Cardiac fibroblast (primary cell): ENCODE measurements at regions not wholly inside any gene's neighbourhood (a gene's known extent, or its start where the extent isn't known, plus 50 kb on each side); places are given as distances from the start of the nearest gene placed in this dataset.

Experiments
- DNase-seq, 2 donors: peaks; one replicate each; pipeline versions ENCODE4 v3.0.0 to v3.0.0-alpha.2; 2010; ENCODE audit warnings: low read depth in 2 of 2
- H3K4me3 ChIP-seq, 2 donors: replicated peaks in 1 of 2; 1 replicate in 1 of 2; 2 replicates in 1 of 2; pipeline ENCODE4 v1.5.1; 2011; ENCODE audit warnings: low read depth in 2 of 2, low read length in 2 of 2, mild to moderate bottlenecking in 2 of 2, moderate library complexity in 1 of 2
- TF ChIP-seq, protein P1 (sequence below): IDR thresholded peaks from one replicate; pipeline ENCODE4 v1.5.1; 2011; ENCODE audit warnings: low read depth, mild to moderate bottlenecking, low read length, inconsistent platforms

DNA sequence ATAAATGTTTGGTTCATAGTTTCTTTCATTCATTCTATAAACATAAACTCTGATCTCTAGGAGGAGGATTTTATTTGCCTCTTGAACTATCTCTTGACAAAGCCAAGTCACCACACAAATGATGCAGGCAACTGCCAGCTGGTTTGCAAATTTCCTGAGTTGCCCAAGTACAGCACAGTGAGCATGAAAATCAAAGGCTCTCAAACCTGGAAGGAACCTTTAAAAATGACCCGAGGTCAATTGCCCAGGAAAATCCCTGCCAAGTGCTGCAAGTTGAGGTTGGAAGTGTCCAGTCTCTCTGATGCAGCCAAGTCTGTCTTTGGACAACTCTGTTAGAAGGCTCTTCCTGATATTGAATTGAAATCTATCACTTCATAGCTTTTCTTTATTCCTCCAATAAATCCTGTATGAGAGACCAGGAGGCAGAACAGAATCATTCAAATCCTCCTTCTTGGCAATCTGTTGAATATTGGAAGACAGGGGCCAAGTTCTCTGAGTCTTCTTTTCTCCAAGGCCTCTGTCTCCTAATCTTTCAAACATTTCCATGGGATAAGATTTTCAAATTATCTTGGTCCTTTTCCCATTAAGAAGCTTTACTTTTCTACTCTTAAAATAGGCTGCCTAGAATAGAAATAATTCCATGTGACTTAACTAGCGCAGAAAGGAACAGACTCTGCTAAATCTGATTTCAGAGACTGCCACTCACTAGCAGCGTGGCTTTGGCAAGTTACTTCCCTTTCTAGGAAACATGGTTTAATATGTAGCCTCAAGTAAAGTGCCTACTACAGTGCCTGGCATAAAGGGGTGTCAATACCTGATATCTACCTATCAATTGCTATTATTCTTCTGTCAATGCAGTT is 159.2 kb downstream of the SNX18 start:
- TF ChIP-seq, protein P1, sequence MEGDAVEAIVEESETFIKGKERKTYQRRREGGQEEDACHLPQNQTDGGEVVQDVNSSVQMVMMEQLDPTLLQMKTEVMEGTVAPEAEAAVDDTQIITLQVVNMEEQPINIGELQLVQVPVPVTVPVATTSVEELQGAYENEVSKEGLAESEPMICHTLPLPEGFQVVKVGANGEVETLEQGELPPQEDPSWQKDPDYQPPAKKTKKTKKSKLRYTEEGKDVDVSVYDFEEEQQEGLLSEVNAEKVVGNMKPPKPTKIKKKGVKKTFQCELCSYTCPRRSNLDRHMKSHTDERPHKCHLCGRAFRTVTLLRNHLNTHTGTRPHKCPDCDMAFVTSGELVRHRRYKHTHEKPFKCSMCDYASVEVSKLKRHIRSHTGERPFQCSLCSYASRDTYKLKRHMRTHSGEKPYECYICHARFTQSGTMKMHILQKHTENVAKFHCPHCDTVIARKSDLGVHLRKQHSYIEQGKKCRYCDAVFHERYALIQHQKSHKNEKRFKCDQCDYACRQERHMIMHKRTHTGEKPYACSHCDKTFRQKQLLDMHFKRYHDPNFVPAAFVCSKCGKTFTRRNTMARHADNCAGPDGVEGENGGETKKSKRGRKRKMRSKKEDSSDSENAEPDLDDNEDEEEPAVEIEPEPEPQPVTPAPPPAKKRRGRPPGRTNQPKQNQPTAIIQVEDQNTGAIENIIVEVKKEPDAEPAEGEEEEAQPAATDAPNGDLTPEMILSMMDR: no peak
- DNase-seq: peak in 1 of 2 donors; percentile 18
- no peak overlapping the region for H3K4me3 ChIP-seq

DNA sequence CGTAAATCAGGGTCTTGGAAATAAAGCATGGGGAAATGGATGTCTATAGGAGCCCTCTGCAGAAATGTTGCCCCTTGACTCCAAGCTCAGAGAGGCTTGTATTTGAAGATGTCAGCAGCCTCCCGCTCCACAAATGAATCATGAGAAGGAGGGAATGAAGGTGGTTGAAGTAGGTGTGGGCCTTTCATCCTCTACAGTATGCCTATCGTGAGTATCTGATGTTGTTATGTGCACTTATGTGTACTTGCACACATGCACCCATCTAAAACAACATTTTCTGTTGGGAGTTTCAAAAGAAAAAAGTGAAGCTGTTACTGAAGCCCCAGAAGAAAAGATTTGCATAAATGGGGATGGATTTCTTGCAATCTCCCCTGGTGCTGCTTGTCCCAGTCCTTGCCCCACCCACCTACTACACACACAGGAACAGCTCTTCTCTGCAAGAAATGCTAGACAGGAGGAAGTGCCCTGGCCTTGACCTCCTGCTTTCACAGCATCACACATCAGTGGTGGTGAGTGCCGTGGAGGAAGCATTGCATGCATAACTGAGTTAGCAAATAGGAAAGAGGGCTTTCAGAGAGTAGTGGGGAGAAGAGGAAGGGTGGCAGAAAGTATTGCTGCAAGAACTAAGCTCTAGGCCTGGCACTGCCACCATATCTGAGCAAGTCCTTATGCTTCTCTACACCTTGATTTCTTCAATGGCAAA is 156.1 kb downstream of the SNX18 start:
- H3K4me3 ChIP-seq: no peak overlapping the region
- DNase-seq: peak; percentile 27 to 84
- TF ChIP-seq, protein P1: no peak

DNA sequence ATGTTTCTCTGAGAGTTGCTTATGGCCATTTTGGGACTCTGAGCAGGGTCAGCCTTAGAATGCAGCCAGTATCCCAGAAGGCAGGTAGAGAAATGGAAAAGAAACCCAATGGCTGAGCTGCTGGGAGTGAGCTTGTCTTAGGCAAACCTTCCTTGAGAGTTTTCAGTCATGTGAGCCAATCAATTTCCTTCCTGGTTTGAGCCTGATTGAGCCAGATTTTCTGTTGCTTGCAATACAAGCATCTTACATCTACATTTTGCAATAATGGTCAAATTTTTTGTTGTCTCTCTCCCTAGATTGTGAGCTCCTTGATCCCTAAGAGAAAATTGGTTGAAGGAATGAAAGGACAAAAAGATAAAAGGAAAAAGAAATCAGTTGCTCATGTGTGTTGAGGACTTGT is 155.3 kb downstream of the SNX18 start:
- TF ChIP-seq, protein P1: no peak
- no peak for DNase-seq
- no peak overlapping the region for H3K4me3 ChIP-seq

DNA sequence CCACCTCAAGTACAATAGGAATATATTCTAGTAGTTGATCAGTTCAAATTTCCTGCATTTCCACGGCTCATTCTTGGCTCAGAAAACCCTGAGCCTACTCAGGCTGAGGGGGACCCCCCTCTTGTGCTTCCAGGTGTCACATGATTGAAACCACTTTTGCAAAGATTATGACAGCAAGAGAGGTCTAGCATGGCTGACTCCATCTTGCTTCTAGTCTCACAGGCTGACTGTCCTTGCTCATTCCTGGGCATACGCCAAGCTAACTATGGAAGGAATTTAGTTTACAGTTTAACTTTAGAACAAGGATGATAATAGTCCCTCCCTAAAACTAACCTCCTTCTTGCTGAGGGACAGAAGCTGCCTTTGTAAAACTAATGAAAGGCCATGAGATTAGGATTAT is 154.1 kb downstream of the SNX18 start:
- TF ChIP-seq, protein P1: no peak
- peak in 1 of 2 donors; percentile 34 for DNase-seq

DNA sequence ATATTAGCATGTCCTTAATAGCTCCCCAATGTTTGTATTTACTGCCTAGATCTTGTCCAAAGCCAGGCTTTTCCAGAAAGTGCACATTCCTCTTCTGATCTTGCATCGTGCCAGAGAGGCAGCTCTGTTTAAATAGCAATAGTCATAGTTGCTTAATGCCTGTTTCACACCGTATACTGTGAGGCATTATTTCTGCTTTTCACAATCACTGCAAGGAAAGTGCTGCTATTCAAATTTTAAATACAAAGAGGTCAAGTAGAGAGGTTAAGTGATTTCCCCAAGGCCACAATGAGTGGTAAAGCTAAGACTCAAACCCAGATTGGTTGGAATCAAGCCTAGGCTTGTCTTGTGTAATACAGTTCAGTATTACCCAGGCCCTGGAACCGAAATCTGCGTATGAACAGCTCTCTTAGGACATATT is 153.6 kb downstream of the SNX18 start:
- TF ChIP-seq, protein P1: no peak
- no peak overlapping the region for H3K4me3 ChIP-seq
- peak; percentile 68 to 90 for DNase-seq

More for the DNA sequence above, 154.1 kb downstream of the SNX18 start:
- H3K4me3 ChIP-seq: no peak overlapping the region

DNA sequence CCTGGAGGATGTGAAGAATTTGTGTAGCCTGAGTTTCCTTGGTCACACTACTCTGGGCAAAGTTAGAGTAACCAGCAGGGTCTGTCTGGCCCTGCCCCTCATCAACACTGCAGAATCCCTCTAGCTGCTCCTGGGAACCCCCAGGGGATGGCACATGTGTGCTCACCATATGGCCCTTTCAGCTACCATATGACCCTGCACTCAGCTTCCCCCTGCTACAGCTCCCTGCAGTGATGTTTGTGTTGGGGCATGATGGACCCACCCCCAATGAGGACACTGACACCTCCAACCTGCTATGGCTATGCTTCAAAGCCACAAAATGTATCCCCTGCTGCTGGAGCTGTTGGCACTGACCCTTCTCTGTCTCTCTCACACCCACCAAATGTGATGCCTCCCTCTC is 152.7 kb downstream of the SNX18 start:
- DNase-seq: no peak
- no peak overlapping the region for H3K4me3 ChIP-seq
- TF ChIP-seq, protein P1: no peak
